ENCODE measurements at regions not wholly inside any gene's neighbourhood (a gene's known extent, or its start where the extent isn't known, plus 50 kb on each side); places are given as distances from the start of the nearest gene placed in this dataset.
"Not testable (repeated sequence)": the region's sequence is repeated elsewhere in the genome, so short reads cannot be mapped to it uniquely, and the experiment has no call there.

DNA sequence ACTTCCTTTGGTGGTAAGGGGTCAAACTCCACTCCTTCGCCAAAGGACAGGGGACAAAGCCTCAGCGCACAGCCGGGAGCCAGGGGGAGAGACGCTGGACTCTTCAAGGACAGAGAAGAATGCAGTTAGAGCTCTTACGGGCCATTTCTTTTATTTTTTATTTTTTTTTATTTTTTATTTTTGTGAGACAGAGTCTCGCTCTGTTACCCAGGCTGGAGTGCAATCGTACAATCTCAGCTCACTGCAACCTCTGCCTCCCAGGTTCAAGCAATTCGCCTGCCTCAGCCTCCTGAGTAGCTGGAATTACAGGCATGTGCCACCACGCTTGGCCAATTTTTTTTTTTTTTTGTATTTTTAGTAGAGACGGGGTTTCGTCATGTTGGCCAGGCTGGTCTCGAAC, 93.2 kb upstream of the RPH3AL start, which contains the start of gene RFLNB:
Gene RFLNB (minus strand): TSS at position 101 of the 400 bp plus-strand sequence.
- not testable (repeated sequence) for DNase-seq

DNA sequence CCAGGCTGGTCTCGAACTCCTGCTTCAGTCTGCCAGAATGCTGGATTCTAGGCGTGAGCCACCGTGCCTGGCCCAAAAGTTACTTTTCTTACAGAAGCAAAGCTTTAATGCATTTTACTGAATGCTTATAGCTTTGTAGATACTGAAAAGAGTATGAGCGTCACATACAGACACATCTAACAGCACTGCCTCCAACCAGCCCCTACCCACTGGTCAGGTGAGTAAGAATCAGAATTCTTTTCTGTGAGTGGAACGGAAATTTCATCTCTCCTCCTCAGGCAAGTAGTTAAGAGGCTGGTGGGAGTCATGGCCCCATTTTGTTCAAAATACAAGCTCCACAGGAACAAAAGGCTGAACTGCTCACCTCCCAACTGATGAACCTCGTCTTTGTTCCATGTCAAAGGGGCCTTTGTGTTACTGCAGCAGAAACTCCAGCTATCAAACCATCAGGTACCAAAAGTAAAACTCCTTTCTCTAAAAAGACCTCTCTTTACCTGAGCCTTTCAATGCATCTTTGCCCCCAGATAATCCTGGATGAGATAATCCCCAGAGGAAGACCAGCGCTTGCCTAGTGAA, 92.4 kb upstream of the RPH3AL start:
- no peak for DNase-seq

- DNase-seq, result no peak
Measured at GRCh38 chr17:443109-443508, 90.5 kb upstream of the RPH3AL start.

DNA sequence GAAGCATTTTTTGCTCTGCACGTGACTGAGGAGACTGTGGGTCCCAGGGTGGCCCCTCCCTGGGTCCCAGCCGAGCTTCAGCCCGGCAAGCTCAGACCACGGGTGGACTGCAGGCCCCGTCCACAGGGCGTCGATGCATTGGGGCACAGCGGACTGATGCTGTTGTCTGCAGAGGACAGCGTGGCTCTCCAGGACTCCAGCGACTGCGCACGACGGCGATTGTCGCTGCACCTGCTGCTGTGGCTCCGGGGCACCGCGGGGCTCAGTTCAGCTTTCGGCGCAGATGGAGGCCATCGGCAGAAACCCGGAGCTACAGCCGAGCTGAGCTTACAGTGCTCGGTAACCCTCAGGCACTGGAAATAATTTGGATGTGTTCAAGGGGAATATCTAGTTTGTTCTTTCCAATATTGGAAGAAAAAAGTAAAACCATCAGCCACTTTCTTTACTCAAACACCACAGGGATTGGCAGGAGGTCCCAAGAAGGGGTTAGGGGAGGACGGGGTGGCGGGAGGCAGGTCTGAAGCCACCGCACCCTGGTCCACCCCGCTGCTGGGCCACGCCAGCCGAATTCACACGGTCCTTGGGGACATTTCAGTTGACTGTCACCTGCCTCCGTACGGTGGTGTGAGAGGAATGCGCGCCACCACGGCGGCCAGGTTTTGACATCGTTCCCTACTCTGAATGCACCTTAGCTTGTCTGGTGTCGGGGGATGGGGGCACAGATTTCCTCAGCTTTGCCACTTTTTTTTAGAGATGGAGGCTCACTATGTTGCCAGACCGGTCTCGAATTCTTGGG, 88.7 kb upstream of the RPH3AL start:
- DNase-seq, result no peak

DNA sequence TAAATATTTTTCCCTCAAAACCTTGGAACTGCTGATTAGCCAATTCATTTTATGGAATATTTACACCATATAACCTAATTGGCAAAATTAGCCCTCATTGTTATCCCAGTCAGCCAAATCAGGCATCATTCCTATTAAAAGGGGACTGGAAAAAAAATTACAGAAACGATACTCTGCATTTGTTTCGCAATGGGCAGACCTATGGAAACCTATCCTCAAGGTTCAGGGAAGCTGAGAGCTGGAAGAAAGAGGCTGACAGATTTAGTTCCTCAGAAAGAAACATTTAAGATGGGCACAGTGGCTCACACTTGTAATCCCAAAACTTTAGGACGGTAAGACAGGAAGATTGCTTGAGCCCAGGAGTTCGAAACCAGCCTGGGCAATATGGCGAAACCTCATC, 85.6 kb upstream of the RPH3AL start:
- DNase-seq, result peak; percentile 15

DNA sequence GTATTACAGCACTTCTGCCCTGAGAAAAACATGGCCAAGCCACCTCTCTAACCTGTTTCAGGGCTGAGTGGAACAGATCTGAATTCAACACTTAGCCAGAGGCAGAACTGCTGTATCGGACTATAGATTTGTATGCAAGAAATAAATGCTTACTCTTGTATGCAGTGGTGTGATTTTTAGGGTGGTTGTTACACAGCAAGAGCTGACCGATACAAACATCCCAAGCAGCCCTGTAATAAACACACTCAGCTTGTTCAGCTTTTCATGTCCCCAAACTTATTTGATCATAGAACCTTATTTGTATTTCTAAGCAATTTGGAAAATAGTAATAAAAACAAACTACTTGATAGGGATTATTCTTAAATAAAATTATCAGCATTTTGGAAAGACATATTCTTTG, 84.9 kb upstream of the RPH3AL start:
- DNase-seq, result no peak

GRCh38 chr17:436571-436970, 84.0 kb upstream of the RPH3AL start:
- no peak for DNase-seq

DNA sequence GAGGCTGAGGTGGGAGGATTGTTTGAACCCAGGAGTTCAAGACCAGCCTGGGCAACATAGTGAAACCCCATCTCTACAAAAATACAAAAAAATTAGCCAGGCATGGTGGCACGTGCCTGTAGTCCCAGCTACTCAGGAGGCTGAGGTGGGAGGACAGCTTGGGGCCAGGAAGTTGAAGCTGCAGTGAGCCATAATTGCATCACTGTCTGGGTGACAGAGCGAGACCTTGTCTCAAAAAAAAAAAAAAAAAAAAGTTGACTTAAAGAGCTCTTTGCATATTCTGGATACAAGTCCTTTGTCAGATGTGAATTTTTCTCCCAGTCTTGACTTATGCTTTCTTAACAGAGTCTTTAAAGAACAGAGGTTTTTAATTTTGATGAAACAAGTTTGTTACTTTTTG, 79.9 kb upstream of the RPH3AL start:
- DNase-seq, result peak; percentile 44

GRCh38 chr17:431494-431893, 78.9 kb upstream of the RPH3AL start:
- no peak for DNase-seq

GRCh38 chr17:429589-429988, 77.0 kb upstream of the RPH3AL start:
- no peak for DNase-seq

DNA sequence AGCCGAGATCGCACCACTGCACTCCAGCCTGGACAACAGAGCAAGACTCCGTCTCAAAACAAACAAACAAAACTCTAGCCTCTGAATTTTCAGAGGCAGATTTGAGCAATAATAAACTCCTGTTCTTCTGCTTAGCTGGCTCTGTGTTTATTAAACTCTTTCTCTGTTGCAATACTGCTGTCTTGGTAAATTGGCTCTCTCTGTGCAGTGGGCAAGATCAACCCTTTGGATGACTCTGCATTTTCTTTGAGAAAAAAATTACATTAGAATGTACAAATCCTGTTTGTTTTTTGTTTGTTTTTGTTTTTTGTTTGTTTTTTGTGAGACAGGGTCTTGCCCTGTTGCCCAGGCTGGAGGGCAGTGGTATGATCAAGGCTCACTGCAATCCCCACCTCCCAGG, 75.8 kb upstream of the RPH3AL start:
- no peak for DNase-seq

GRCh38 chr17:427891-428290, 75.3 kb upstream of the RPH3AL start:
- no peak for DNase-seq

- DNase-seq, result no peak
Measured at GRCh38 chr17:427327-427726, 74.7 kb upstream of the RPH3AL start.

GRCh38 chr17:422196-422930, 69.8 kb upstream of the RPH3AL start:
- no peak for DNase-seq

- no peak for DNase-seq
Measured at GRCh38 chr17:420479-421175, 68.0 kb upstream of the RPH3AL start.

GRCh38 chr17:419073-419735, 66.6 kb upstream of the RPH3AL start:
- DNase-seq, result no peak

DNA sequence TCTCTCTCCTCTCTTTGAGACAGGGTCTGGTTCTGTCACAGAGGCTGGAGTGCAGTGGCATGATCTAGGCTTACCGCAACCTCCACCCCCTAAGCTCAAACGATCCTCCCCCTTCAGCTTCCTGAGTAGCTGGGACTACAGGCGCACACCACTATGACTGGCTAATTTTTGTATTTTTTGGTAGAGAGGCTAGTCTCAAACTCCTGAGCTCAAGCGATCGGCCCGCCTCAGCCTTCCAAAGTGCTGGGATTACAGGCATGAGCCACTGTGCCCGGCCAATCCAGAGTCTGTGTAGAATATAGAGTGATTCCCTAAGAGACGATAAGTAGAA, 65.8 kb upstream of the RPH3AL start:
- no peak for DNase-seq

DNA sequence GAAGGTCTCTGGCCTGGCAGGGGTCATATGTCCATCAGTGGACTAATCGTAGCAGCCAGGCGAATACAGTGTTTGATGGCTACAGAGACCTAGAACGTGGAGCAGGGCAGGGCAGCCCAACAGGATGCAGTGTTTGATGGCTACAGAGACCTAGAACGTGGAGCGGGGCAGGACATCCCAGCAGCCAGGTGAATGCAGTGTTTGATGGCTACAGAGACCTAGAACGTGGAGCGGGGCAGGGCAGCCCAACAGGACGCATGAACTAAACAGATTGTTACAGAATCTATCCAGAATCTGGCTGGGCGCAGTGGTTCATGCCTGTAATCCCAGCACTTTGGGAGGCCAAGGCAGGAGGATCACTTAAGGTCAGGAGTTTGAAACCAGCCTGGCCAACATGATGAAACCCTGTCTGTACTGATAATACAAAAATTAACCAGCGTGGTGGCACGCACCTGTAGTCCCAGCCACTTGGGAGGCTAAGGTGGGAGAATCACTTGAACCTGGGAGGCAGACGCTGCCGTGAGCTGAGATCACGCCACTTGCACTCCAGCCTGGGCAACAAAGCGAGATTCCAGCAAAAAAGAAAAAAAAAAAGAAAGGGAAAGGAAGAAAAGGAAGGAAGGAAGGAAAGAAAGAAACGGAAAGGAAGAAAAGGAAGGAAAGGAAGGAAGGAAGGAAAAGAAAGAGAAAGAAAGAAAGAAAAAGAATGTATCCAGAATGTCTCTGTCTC, 65.2 kb upstream of the RPH3AL start:
- no peak for DNase-seq

DNA sequence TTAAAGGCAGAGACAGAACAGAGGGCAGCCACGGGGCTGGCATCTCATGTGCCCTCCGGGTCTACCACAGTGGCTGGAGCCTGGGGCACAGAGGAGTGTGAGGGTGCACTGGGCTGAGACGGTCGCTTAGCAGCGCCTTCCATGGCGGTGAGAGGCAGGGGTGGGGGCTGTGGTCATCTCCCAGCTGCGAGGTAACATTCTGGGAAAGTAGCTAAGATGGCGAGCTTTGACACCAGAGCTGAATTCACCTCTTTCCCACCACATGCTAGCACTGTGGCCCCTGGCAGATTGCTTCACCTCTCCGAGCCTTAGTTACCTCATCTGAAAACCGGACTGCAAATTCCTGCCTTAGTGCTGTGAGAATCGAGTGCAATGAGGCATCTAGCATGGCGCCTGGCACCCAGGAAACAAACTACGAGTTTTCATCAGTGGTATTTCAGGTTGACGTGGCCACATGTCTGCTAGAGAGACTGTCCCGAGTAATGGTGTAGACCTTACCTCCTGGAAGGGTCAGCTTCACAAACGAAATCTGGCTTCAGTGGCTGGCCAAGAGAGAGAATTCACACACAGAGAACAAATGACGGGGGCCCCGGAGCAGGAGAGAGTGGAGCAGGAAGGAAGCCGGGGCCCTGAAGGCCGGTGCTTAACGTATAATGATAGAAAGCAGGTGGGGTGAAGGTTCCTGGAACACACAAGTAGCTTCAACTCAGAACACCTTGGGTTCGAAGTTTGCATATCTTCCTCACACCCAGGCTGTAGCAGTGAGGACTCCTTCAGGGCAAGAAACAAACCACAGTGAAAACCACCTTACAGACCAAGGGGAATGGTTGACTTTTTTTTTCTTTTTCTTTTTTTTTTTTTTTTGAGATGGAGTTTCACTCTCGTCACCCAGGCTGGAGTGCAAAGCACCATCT, 63.9 kb upstream of the RPH3AL start:
- no peak for DNase-seq

GRCh38 chr17:413706-414380, 61.2 kb upstream of the RPH3AL start:
- no peak for DNase-seq

GRCh38 chr17:413016-413350, 60.4 kb upstream of the RPH3AL start:
- no peak for DNase-seq
